GM18505 (cell line): ENCODE measurements at regions not wholly inside any gene's neighbourhood (a gene's known extent, or its start where the extent isn't known, plus 50 kb on each side); places are given as distances from the start of the nearest gene placed in this dataset.
"Not testable (repeated sequence)": the region's sequence is repeated elsewhere in the genome, so short reads cannot be mapped to it uniquely, and the experiment has no call there.

Source experiments
- ATAC-seq: cut with Tn5 transposase; IDR thresholded peaks from one replicate; pipeline ENCODE4 v1.9.1; 2021; ENCODE audit not compliant: unreplicated experiment
- POLR2A ChIP-seq: IDR thresholded peaks from 4 replicates; pipeline ENCODE4 v1.6.1; 2011; ENCODE audit warnings: borderline replicate concordance; ENCODE audit not compliant: insufficient read depth, insufficient read length; ENCODE audit errors: extremely low read depth

DNA sequence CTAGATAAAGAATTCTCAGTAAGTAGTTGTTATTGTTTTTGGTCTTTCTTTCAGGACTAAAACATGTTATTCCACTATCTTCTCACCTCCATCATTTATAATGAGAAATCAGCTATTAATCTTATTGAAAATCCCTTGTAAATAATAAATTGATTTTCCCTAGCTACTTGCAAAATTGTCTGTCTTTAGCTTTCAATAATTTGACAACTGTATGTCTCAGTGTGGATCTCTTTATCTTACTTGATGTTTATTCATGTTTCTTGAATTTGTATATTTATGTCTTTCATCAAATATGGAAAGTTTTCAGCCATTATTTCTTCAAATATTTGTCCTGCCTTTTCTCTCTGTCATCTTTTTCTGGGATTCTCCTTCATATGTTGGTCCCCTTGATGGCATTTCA lies 117.1 kb upstream of the ANTXRL start:
- no peak for ATAC-seq

DNA sequence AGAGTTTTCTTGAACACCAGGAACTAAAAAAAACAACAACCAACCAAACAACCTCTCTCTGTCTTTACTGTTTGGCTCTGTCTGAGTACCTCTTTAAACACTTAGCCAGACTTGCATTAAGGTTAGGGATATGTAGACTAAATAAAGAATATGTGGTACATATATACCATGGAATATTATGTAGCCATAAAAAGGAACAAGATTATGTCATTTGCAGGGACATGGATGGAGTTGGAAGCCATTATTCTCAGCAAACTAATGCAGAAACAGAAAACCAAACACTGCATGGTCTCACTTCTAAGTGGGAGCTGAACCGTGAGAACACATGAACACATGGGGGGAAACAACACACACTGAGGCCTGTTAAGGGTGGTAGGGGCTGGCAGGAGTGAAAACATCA lies 116.0 kb upstream of the ANTXRL start:
- TF ChIP-seq POLR2A, result no peak
- no peak for ATAC-seq

More for the DNA sequence above, 117.1 kb upstream of the ANTXRL start:
- no peak for TF ChIP-seq POLR2A

DNA sequence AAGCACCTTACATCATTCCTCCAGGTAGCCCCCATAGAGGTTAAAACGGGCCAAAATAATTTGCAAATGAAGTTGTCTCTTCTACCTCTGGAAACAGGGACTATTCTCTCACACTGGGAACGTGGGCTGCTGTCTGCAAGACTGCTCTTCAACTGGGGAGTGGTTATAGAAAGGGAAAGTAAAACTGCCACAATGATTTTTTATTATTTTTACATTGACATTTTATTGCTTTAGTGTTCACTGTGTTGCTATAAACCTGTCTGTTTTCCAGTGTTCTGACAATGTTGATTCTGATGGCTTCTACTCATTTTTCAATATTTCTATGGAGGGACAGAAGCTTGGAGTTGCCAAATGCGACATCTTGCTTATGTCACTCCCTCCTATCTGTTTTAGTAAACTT lies 115.1 kb upstream of the ANTXRL start:
- ATAC-seq, result no peak
- no peak for TF ChIP-seq POLR2A

- no peak for TF ChIP-seq POLR2A
- ATAC-seq, result no peak
These were observed 111.5 kb upstream of the ANTXRL start for GRCh38 chr10:46175296-46175695.

- TF ChIP-seq POLR2A, result no peak
- no peak for ATAC-seq
These were observed 111.0 kb upstream of the ANTXRL start for GRCh38 chr10:46175831-46176230.

- ATAC-seq, result not testable (repeated sequence)
These were observed 99.4 kb upstream of the ANTXRL start for GRCh38 chr10:46187431-46187830.

DNA sequence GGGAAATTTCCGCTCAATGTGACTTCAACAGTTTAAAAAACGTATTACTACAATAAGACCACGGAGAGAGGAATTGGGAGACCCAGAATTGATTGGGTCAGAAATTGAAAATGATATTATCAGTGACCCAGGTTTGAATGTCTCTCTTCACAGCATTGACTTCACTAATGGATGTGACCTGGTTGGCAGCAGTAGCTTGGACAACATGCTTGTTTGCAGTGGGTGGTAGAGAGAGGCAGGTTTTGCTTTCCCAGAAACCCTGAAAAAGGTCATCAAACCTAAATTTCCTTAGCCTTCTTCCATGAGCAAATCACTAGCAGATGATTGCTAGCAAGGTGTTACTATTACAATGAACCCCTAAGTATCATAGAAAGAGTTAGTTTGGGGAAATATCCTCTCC lies 89.7 kb upstream of the ANTXRL start:
- ATAC-seq, result no peak
- no peak for TF ChIP-seq POLR2A

GRCh38 chr10:46198516-46198915 lies 88.3 kb upstream of the ANTXRL start:
- ATAC-seq, result no peak

GRCh38 chr10:46202405-46202804 lies 84.4 kb upstream of the ANTXRL start:
- ATAC-seq, result not testable (repeated sequence)

More at GRCh38 chr10:46198516-46198915, 88.3 kb upstream of the ANTXRL start:
- no peak for TF ChIP-seq POLR2A

DNA sequence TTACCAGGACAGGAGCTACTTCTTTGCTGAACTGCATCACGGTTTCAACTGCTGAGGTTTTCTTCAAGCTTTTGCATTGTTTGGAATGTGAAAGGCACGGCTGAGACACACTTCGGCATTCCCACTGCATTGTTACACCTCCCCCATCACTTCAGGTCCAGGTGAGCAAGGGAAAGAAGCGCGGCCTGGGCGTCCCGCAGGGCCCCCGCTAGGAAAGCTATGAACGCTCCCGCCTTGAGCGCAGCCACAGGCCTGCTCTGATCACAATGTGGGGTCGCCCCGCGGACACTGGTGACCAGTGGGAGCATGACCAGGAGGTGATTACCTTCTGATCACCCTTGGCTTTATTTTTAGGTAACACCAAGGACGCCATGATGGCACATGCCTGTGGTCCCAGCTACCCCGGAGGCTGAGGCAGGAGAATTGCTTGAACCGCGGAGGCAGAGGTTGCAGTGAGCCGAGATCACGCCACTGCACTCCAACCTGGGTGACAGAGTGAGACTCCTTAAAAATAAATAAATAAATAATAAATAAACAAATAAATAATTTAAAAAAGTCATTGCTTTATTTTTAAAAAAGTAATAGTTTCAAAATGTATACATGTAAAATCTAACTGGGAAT lies 82.2 kb upstream of the ANTXRL start:
- not testable (repeated sequence) for ATAC-seq

DNA sequence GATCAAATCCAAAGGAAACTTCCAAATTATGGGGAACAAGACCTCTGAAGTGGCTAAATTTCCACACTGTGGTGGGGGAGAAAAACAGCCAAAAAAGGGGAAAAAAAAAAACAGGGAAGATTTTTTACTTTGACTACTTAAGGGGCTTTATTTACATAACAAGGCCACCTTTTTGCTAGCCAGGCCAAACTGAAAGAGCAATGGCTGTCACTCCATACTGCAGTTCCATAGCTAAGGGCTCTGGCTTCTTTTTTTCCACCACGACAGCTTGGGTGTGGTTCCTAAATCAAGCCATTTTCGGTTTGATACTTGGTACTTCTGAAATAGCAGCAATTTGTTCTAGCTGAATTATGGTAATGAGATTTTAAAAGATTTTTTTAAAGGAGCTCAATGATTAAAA lies 76.4 kb upstream of the ANTXRL start:
- ATAC-seq, result not testable (repeated sequence)

DNA sequence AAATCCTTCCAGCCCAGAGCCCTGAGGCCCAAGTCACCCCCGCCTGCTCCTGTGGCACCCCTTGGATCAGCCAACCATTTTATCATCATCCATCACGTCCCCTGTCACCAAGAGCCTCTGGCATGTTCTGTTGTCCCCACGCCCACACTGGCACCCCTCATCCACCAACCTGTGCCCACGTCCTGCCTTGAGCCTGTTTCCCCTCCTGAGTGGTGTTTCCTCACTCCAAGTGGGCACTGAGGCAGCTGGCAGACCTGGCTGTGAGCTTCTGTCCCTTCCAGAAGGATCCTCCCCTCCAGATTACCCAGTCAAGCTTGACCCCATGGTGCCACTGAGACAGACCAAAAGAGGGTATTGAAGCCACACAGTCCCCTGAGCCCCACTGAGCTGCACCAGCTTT lies 71.4 kb upstream of the ANTXRL start:
- no peak for ATAC-seq
- no peak for TF ChIP-seq POLR2A

- no peak for TF ChIP-seq POLR2A
- no peak for ATAC-seq
These were observed 70.7 kb upstream of the ANTXRL start for GRCh38 chr10:46216003-46216634.

GRCh38 chr10:46216836-46217751 lies 69.7 kb upstream of the ANTXRL start:
- ATAC-seq, result no peak
- no peak for TF ChIP-seq POLR2A

- ATAC-seq, result no peak
- TF ChIP-seq POLR2A, result no peak
These were observed 68.9 kb upstream of the ANTXRL start for GRCh38 chr10:46217752-46218453.
